GM12891 (cell line): ENCODE measurements at regions not wholly inside any gene's neighbourhood (a gene's known extent, or its start where the extent isn't known, plus 50 kb on each side); places are given as distances from the start of the nearest gene placed in this dataset.

Experiments
- POLR2AphosphoS5 ChIP-seq: IDR thresholded peaks from 2 replicates; pipeline ENCODE4 v1.6.1; 2011; ENCODE audit warnings: low read depth, low read length, control low read depth
- TAF1 ChIP-seq: IDR thresholded peaks from 2 replicates; pipeline ENCODE4 v1.6.1; 2011; ENCODE audit warnings: low read depth, low read length, control low read depth

DNA sequence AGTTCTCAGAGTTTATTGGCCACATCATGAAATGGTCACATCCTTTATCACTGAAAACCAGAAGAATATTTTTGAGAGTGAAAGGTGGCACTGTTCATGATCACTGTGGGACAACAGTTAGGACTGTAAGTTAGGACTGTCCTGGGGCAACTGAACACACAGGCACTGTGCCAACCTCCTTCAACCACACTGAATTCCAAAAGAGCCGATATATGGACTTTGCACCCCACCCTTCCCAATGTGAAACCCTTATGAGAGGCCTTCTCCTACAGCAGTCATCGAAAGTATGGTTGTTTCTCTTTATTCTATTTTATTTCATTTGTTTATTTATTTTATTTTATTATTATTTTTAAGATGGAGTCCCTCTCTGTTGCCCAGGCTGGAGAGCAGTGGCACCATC is 353.5 kb downstream of the TOX3 start:
- TF ChIP-seq TAF1, result no peak
- no peak for TF ChIP-seq POLR2AphosphoS5
